ENCODE measurements at regions not wholly inside any gene's neighbourhood (a gene's known extent, or its start where the extent isn't known, plus 50 kb on each side); places are given as distances from the start of the nearest gene placed in this dataset.

DNA sequence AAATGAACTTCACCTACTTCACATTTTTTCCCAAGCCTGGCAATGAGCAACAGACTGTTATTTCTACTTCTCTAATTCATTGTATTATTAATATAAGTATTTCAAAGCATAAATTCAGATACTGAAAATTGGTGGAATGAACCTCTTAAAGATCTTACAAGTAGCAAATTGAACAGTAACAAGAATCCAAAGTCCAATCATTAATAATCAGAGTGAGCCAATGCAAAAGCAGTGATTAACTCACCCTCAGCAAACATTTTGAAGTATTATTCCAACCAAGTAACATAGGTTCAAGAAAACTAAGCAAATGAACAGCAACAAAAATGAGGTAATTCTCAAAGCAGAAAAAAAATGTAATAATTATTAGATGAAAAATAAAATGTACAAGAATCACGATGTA lies 288.1 kb upstream of the ZC3H15 start:
- TF ChIP-seq, protein P1, sequence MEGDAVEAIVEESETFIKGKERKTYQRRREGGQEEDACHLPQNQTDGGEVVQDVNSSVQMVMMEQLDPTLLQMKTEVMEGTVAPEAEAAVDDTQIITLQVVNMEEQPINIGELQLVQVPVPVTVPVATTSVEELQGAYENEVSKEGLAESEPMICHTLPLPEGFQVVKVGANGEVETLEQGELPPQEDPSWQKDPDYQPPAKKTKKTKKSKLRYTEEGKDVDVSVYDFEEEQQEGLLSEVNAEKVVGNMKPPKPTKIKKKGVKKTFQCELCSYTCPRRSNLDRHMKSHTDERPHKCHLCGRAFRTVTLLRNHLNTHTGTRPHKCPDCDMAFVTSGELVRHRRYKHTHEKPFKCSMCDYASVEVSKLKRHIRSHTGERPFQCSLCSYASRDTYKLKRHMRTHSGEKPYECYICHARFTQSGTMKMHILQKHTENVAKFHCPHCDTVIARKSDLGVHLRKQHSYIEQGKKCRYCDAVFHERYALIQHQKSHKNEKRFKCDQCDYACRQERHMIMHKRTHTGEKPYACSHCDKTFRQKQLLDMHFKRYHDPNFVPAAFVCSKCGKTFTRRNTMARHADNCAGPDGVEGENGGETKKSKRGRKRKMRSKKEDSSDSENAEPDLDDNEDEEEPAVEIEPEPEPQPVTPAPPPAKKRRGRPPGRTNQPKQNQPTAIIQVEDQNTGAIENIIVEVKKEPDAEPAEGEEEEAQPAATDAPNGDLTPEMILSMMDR (IDR thresholded peaks at IDR 0.05) = no peak
- H3K4me1 ChIP-seq = no peaks in the 10 kb centered on the region
- no peaks in the 10 kb centered on the region for H3K36me3 ChIP-seq
- no peak for DNase-seq
- H3K4me3 ChIP-seq = no peak overlapping the region
- no peak overlapping the region for H3K9ac ChIP-seq (ENCODE audit: low read depth in 2 of 2, low read length in 2 of 2)
- H3K27ac ChIP-seq = no peak overlapping the region
- H3K27me3 ChIP-seq = no peaks in the 10 kb centered on the region
- H3K9me3 ChIP-seq = no peaks in the 10 kb centered on the region
- intact Hi-C loops (cut with DNase I) = no loop called here

DNA sequence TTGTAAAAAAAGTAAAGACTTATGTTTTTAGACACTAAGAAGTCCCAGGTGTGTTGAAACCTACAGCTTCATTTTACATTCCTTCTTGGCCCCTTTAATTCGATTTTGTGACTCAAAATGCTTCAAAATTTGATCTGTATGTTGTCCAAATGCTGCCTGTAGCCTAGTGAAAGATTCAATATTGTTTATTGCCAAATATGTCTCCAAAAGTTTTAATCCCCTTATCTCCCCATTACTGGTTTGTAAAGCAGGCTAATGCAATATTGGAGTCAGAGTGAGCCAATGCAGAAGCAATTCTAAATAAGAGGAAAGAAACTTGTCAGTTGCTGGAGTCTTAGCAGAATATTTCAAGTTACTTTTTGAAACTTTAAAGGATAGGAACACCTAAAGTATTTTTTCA lies 287.0 kb upstream of the ZC3H15 start:
- no peaks in the 10 kb centered on the region for H3K27me3 ChIP-seq
- intact Hi-C loops (cut with DNase I) = no loop called here
- no peaks in the 10 kb centered on the region for H3K9me3 ChIP-seq
- TF ChIP-seq, protein P1 (IDR thresholded peaks at IDR 0.05) = no peak
- H3K4me1 ChIP-seq = no peaks in the 10 kb centered on the region
- no peak overlapping the region for H3K9ac ChIP-seq (ENCODE audit: low read depth in 2 of 2, low read length in 2 of 2)
- H3K36me3 ChIP-seq = no peaks in the 10 kb centered on the region
- H3K4me3 ChIP-seq = no peak overlapping the region
- H3K27ac ChIP-seq = no peak overlapping the region
- no peak for DNase-seq

DNA sequence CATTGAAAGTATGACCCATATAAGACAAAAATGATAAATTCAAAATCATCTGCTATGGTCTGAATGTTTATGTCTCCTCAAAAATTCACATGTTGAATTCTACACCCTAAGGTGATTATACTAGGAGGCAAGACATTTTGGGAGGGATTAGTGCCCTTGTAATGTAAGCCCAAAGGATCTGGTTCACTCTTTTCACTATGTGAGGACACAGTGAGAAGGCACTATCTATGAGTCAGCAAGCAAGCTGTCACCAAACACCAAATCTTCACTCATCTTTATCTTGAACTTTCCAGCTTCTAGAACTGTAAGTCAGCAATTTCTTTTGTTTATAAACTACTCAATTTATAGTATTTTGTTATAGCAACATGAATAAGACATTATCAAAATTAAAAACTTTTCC lies 284.7 kb upstream of the ZC3H15 start:
- Histone ChIP-seq H3K36me3 (no peaks in the 10 kb centered on the region), H3K4me1 (no peaks in the 10 kb centered on the region), H3K4me3 (no peak overlapping the region), H3K9me3 (no peaks in the 10 kb centered on the region), H3K9ac (ENCODE audit: low read depth in 2 of 2, low read length in 2 of 2) (no peak overlapping the region), H3K27me3 (no peaks in the 10 kb centered on the region), H3K27ac (no peak overlapping the region)
- TF ChIP-seq, protein P1 (IDR thresholded peaks at IDR 0.05) = no peak
- no peak for DNase-seq
- intact Hi-C loops (cut with DNase I) = no loop called here

GRCh38 chr2:186205254-186205911 lies 280.7 kb upstream of the ZC3H15 start:
- Histone ChIP-seq H3K27me3 (no peaks in the 10 kb centered on the region), H3K4me1 (no peaks in the 10 kb centered on the region), H3K9ac (ENCODE audit: low read depth in 2 of 2, low read length in 2 of 2) (no peak overlapping the region), H3K4me3 (no peak overlapping the region), H3K9me3 (no peaks in the 10 kb centered on the region), H3K36me3 (no peaks in the 10 kb centered on the region), H3K27ac (no peak overlapping the region)
- TF ChIP-seq, protein P1 (IDR thresholded peaks at IDR 0.05) = no peak
- DNase-seq = no peak
- intact Hi-C loops (cut with DNase I) = no loop called here

DNA sequence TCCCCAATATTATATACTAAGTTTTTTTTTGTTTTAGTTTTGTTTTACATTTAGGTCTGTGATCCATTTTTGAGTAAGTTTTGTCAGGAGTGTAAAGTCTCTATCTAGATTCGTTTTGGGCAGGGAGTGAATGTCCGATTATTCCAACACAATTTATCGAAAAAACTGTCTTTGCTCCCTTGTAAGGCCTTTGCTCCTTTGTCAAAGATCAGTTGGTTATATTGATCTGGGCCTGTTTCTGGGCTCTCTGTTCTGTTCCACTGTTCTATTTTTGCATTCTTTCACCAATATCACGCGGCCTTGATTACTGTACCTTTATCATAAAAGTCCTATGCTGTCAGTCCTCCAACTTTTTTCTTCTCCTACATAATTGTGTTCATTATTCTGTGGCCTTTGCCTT lies 276.5 kb upstream of the ZC3H15 start:
- no peaks in the 10 kb centered on the region for H3K4me1 ChIP-seq
- TF ChIP-seq, protein P1 (IDR thresholded peaks at IDR 0.05) = no peak
- intact Hi-C loops (cut with DNase I) = no loop called here
- no peaks in the 10 kb centered on the region for H3K36me3 ChIP-seq
- no peak overlapping the region for H3K4me3 ChIP-seq
- DNase-seq = no peak
- H3K27me3 ChIP-seq = no peaks in the 10 kb centered on the region
- no peak overlapping the region for H3K27ac ChIP-seq
- H3K9ac ChIP-seq (ENCODE audit: low read depth in 2 of 2, low read length in 2 of 2) = no peak overlapping the region
- H3K9me3 ChIP-seq = no peaks in the 10 kb centered on the region
